ENCODE measurements at regions not wholly inside any gene's neighbourhood (a gene's known extent, or its start where the extent isn't known, plus 50 kb on each side); places are given as distances from the start of the nearest gene placed in this dataset.
"Not testable (repeated sequence)": the region's sequence is repeated elsewhere in the genome, so short reads cannot be mapped to it uniquely, and the experiment has no call there.

DNA sequence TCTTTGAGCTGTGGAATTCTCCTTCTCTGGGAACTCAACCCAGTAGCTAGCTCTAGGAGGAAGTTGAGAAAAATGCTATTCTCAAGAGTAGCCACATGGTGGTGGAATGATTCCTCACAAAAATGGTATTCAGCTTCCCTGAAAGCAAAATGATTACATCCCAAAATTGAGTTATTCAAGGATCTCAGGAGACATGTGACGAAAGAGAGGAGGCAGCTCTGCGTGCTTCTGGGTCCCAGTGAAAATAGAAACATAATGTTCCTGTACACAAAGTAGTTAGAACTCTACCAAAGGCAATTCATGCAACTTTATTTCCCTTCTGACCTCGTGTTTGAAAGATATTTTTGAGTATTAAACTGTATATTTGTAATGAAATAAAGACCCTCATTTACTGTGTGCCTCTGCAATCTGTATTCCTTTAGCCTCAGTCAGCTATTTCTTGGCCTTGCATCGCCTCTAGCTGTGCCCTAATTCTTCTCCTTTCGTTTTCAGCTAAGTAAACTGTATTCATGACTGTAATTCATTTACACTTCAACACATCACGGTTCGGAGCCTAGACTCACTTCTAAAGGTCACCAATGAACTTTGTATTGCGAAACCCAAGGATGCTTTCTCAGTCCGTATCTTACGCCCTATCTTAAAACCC is 167.3 kb downstream of the FASLG start:
- ATAC-seq (peak; percentile 91), DNase-seq (no peak)
- intact Hi-C loops (cut with micrococcal nuclease): no loop called here

DNA sequence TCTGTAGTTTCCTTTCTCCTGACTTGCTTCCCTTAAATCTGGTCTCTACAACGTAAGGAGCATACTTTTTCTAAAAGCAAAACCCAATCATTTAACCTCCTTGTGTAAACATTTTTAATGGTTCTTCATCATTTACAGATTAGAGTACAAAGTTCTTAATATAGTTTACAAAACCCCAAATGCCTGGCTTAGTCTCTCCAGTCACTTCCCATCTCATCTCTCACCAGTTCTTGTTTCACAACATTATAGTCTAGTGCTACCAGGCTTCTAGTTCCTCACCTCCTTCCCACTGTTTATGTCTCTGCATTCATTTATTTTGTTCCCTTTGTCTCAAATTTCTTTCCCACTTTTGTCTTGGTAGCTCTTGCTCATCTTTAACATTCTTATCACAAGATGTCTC is 168.4 kb downstream of the FASLG start:
- DNase-seq (no peak), ATAC-seq (no peak)
- intact Hi-C loops (cut with micrococcal nuclease): no loop called here

DNA sequence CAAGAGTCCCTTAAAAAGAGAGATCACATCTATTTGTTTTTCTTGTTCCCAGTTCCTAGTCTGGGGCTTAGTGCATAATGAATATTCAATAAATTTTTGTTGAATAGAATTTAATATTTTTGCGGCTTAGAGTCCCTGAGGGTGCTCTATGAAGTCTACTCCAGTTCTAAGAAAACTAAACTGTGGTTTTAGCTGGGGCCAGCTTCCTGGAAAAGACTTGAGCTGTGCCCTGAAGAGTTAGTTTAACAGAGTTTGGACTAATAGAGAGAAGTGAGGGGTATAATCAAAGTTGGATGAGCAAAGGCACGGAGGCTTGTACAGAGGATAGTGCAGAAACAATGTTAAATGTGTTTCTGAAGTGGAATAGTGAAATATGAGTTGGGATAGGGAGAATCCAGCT is 168.9 kb downstream of the FASLG start:
- intact Hi-C loops (cut with micrococcal nuclease): no loop called here
- ATAC-seq: no peak

DNA sequence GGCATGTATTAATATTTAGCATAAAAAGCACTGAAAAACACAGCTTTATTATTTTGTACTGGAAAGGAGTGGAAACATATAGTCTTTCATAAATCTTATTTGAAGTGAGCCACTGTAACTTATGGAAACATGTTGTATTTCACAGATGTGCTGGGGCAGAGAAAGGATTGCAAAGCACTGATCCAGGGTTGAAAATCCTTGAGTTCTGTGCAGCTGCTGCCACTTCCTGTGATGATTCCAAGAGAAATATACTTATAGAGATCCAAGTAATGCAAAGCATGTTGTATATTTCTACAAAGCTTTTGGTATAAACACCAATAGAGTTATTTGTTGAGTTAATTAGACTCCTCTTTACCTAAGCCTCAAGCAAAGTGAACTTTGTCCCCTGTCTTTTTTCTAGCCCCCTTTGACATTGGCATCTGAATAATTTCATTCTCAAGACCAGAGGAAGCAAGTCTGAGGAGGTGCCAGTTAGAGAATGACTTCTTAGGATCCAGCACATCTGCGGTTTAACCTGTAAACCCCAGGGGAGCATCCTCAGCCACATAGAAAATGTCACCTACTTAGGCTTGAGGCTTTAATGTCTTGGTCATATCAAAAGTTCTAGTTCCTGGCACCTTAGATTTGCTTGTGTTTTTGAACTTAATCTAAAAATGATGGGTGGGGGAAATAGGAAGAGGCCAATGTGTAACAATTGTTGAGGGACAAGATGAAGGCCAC is 173.3 kb downstream of the FASLG start:
- intact Hi-C loops (cut with micrococcal nuclease): no loop called here
- DNase-seq (no peak), ATAC-seq (no peak)

More for the DNA sequence above, 168.9 kb downstream of the FASLG start:
- DNase-seq: no peak

DNA sequence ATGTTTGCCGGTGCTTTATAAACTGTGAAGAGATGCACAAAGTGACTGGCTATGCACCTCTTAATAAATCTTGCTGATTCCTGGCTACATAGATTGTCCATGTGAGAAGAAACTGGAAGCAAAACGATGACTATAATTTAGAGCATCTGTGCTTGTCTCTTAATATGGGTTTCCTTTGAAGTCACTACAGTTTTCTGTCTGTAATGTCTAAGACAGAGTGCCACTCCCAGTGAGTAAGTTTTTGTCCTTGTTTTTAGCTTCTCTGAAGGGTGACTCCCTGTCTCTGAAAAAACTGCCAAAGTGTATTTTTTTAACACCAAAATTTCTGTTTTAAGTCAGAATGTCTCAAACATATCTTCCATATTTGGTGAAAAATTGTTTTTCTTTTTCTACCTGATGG is 175.1 kb downstream of the FASLG start:
- no peak for DNase-seq
- intact Hi-C loops (cut with micrococcal nuclease): no loop called here
- ATAC-seq: no peak

DNA sequence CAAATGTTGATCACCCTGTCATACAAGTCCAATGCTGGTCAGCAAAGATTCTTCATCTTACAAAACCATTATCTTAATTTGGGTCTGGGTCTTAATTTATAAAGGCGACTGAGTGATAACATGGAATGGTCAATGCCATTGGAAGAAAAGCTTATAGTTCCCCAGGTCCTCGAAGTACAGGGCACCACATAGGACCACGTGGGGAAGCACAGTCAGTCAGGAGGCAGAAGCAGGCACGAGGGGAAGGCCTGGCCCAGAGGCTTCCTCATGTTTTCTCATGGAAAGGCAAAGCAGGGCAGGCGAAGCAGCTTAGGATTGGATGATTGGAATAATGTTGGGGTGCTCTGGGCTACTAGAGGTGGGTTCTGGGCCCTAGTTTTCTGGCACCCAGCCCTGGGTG is 175.7 kb downstream of the FASLG start:
- no peak for DNase-seq
- no peak for ATAC-seq
- intact Hi-C loops (cut with micrococcal nuclease): no loop called here

DNA sequence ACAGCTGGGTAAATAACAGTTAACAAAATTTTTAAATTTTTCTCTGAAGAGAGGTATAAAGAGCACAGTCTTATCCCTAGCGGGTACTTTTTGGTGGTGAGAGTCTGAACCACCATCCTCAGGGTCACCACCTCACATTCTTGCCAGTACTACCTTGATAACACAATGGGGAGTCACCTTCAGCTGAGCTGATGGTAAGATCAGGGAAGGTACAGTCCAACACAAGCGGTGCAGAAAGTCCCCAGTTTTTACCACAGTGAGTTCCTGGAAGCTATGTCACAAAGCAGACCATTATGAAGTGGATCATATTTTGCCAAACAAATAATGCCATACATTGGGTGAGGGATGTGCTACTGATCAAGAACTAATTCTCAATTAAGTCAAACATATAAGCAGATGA is 176.9 kb downstream of the FASLG start:
- no peak for ATAC-seq
- intact Hi-C loops (cut with micrococcal nuclease): no loop called here
- DNase-seq: no peak

DNA sequence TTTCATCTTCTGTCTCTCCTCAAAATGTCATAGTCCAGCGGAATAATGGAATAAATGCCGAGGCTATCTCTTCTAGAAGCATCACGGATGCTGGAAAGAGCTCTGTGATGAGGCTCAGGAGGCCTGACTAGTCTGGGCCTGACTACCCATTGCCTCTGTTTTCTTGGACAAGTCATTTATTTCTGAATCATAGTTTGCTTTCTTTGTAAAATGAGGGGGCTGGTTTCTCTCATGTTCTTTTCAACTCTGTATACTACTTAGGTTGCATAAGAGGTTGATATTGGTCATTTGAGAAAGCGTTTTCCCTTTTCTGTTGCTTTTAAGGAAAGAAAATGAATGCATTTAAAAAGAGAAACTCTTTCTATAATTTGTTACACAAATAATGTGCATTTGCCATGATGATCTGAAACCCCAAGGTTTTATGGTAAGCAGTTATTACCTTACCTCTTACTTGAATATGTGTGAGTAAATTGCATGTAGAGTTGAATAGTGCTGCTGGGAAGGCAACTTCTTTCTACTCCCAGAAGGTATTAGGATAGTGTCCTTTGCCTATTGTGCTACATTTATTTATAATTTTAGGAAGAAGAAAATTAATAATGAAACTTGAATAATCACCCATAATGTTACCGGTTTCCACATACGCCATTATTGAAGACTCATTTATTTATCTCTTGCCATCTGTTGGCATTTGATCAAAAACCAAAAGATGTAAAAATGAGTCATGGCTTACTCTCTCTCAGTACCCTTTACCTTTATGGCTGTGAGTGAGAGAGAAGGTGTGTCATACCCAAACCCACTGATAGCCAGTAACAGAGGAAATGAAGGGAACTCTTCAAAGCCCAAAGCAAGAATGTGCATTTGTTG is 179.1 kb downstream of the FASLG start:
- ATAC-seq: no peak
- no peak for DNase-seq

DNA sequence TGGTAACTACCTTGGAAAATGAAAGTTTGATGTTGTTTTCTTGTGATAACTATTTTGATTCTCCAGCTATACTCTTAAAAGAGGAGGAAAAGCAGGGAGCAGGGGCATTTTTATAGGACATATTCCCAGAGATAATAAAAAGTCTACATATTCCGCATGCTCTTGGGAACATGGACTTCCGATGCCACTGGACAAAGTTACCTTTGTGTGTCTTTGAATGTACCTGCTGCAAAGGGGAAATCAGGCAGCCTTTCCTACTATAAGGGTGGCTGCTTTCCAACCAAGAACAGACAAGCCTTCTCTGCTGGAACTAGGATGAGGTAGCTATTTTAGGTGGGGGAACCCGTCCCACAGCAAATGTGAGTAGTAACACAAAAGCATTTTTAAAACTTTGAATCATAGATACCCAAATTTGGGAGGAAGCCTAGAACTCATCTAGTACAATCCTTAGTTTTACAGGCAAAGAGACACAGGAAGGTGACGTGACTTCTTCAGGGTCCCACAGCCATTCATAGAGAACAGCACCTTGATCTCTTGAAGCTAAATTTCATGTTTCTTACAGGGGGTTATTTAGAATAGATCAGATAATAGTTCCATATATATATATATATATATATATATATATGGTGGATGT is 179.9 kb downstream of the FASLG start:
- ATAC-seq (no peak), DNase-seq (no peak)
- intact Hi-C loops (cut with micrococcal nuclease): no loop called here

More for the DNA sequence above, 179.1 kb downstream of the FASLG start:
- intact Hi-C loops (cut with micrococcal nuclease): no loop called here

DNA sequence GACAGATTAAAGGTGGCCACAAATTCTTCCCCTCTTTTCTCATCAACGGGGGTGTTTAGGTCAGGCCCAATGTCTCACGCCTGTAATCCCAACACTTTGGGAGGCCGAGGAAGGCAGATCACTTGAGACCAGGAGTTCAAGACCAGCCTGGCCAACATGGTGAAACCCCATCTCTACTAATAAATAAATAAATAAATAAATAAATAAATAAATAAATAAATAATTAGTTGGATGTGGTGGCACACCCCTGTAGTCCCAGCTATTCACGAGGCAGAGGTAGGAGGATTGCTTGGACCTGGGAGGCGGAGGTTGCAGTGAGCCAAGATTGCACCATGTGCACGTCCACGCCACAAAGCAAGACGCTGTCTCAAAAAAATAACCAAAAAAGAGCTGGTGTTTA is 180.7 kb downstream of the FASLG start:
- DNase-seq; ATAC-seq; intact Hi-C loops (cut with micrococcal nuclease): not testable (repeated sequence)

DNA sequence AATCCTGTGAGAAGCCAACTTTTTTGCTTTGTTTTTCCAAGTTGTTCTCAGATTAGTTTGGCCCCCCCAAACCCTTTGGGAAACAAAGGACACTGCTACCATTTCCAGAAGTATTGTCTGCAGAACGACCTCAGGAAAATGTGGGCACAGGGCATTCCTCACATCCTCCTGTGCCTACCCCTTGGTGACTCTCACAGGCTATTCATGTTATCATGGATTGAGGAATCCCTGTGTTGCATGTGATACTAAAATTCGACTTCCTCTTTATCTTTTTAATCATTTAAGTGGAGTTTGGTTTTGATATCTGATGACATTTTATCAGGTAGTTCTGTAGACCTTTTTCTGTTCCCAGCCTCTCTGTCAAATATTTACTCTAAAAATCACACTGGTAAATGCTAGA is 184.5 kb downstream of the FASLG start:
- DNase-seq (no peak), ATAC-seq (no peak)
- intact Hi-C loops (cut with micrococcal nuclease): no loop called here

DNA sequence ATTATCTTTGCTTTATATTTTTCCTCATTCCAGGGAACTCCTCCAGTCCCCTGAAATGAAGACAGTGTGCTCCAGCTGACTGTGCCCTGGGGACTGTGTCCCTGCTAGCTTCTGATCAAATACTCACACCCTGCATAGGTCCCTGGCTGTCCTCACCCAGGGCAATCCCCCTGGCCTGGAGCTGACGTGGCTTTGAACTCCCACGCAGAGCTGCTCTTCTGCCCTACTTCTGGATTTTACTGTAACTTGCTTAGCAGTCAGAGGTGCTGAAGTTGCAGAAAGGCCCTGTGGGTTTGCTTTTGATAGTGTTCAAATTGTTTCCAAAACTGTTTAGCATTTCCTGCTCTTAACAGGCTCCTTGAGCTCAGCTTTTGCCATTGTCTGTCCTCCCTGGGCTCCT is 186.5 kb downstream of the FASLG start:
- ATAC-seq: no peak
- intact Hi-C loops (cut with micrococcal nuclease): no loop called here
- DNase-seq: no peak

DNA sequence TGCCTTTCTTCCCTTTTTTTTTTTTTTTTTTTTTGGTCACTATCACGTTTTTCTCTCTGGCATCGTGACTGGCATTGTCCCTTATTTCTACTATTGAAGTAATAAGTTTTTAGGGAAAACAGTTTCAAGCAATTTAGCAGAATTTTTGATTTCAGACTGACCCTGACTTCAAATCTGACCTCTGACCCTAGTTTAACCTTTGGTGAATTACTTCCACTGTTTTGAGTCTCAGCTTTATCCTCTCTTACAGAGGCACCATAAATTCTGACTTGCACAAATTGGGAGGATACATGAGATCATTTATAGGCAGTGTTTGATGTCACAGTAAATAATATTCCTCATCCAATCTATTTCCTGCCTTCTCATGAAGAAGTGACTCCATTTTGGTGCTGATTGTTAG is 187.0 kb downstream of the FASLG start:
- DNase-seq: no peak
- no peak for ATAC-seq
- intact Hi-C loops (cut with micrococcal nuclease): no loop called here

DNA sequence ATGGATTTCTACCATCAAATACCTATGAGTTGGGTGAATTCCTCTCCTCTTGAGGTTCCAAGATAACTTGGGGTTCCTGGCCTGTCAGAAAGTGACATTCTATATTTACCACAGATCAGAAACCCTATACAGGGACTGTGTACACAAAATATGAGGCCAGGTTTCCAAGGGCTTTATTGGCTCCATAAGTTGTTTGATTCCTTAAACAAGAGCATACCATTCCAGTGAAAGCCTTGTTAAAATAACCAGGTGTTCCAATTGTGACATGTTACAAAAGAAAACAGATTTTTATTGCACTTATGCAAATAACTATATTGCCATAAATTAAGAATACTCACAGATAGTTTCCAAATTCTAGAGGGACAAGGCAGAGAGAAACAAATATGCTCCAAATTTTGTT is 188.9 kb downstream of the FASLG start:
- DNase-seq; intact Hi-C loops (cut with micrococcal nuclease); ATAC-seq: not testable (repeated sequence)

DNA sequence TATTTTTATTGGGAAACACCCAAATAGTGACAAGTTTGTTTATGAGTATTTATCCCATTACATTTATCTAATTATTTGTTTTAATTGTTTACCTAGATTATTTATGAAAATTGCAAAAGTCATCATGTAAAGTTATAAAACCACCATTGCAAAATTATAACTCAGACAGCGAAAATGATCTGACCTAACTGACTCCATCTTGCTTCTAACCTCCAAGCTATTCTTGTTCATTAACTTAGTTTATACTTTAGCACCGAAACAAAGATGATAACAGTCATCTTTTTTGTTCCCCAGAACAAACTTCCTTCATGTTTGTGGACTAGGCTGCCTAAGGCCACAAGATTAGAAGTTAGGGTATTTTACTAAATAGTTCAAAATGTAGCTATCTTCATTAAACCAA is 190.8 kb downstream of the FASLG start:
- DNase-seq (no peak), ATAC-seq (no peak)
- intact Hi-C loops (cut with micrococcal nuclease): no loop called here

DNA sequence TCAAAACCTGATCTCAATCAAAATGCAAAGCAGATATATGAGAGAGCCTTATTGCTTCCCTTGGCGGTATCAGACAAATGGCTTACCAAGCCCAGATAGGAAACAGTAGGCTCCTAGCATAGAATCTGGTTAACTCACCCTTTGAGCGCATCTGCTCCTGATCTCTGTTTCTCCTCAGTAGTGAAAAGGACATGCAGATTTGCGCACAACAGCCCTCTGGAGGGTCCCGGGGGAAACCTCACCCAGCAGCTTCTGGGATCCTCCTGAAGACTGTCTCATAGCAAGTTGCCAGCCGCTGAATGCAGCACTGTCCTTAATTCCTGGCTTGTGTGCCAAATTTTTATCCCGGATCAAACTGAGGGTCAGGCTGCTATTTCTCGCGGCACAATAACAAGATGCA is 192.2 kb downstream of the FASLG start:
- intact Hi-C loops (cut with micrococcal nuclease): no loop called here
- DNase-seq (no peak), ATAC-seq (no peak)

DNA sequence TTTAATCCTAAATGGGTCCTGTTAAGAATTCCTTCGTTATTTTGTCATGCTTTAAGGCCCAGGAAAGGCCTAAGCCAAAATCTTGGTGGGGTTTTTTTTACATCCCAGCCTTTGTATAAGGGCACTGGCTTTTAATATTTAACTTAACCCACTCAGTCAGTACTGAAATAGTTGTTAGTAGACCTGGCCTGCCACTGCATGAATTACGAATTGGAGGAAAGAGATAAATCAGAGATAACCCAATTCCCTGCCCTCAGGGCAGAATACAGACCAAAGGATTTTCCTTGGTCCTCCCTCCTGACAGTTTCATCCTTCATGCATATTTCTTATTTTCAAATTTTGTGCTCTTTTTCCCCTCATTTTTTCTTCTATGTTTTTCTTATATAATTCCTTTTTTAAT is 193.0 kb downstream of the FASLG start:
- DNase-seq: no peak
- intact Hi-C loops (cut with micrococcal nuclease): no loop called here
- no peak for ATAC-seq

DNA sequence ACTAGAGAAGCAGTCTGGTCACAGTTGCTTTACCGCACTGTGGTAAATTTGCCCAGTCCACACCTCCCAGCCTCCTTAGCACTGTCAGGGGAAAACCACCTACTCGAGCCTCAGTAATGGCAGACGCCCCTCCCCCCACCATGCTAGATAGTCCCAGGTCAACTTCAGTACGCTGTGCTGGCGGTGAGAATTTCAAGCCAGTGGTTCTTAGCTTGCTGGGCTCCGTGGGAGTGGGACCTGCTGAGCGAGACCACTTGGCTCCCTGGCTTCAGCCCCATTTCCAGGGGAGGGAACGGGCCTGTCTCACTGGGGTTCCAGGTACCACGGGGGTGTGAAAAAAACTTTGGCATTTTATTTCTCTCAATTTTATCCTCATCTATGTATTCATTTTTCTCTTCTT is 194.8 kb downstream of the TNFSF18 start:
- intact Hi-C loops (cut with micrococcal nuclease); ATAC-seq: not testable (repeated sequence)
- DNase-seq: peak; percentile 19

DNA sequence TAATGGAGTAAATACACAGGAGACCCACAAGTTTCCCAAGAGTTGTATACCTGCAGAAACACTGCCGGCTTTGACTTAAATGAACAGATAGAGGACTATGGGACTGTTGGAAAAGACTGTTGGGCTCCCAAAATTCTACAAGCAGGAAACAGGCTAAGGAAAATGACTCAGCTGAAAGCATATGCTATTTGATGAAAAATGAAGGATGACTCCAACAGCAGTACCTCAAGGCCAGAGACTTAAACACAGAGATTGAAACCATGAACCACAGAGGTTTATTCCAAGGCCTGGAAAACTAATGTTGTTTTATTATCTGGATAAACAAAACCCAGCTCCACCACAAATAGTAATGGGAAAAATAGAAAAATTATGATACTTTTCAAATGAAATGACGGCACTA is 187.7 kb downstream of the TNFSF18 start:
- DNase-seq (no peak), ATAC-seq (no peak)
- intact Hi-C loops (cut with micrococcal nuclease): no loop called here
